ENCODE measurements at regions not wholly inside any gene's neighbourhood (a gene's known extent, or its start where the extent isn't known, plus 50 kb on each side); places are given as distances from the start of the nearest gene placed in this dataset.
A peak's percentile ranks its signal among the peaks of the same experiment; 100 is the strongest.

DNA sequence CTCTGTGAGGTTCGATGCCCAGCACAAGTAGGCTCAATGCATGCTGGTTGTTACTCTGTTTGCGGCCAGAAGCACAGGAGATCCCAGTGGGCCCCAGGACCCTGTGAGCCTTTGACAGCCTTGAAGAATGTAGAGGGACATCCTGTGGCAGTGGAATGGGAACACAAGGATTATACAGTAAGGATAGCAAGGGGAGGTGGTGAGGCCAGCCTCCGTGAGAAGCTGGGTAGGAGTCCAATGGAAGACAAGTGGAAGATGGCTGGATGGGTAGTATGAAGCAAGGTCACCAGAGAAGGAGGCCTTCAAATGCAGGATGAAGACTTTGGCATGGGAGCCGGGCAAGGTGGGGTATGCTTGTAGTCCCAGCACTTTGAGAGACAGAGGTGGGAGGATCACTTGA is 622.9 kb upstream of the CDH4 start:
- H3K9ac ChIP-seq (ENCODE audit: low read length): no peak overlapping the region
- no peak for DNase-seq
- no peaks in the 10 kb centered on the region for H3K4me1 ChIP-seq (ENCODE audit: low read length)
- no peaks in the 10 kb centered on the region for H3F3A ChIP-seq (ENCODE audit: insufficient read depth, low read length)
- no peaks in the 10 kb centered on the region for H3K27me3 ChIP-seq (replicated peaks; ENCODE audit: insufficient read depth, low read length)
- H4K20me1 ChIP-seq (ENCODE audit: insufficient read depth, low read length): no peaks in the 10 kb centered on the region
- H3K9me2 ChIP-seq (replicated peaks; ENCODE audit: insufficient read depth, low read length): no peaks in the 10 kb centered on the region
- no peak overlapping the region for H3K4me3 ChIP-seq (ENCODE audit: low read length)
- no peaks in the 10 kb centered on the region for H3K9me3 ChIP-seq (replicated peaks; ENCODE audit: insufficient read depth, low read length)
- no peak overlapping the region for H2AFZ ChIP-seq (ENCODE audit: low read length)
- H3K27ac ChIP-seq (ENCODE audit: low read length): no peak overlapping the region
- H3K79me2 ChIP-seq (ENCODE audit: low read length): no peaks in the 10 kb centered on the region
- no peak overlapping the region for H3K4me2 ChIP-seq (ENCODE audit: low read depth, low read length)
- TF ChIP-seq, protein P1, sequence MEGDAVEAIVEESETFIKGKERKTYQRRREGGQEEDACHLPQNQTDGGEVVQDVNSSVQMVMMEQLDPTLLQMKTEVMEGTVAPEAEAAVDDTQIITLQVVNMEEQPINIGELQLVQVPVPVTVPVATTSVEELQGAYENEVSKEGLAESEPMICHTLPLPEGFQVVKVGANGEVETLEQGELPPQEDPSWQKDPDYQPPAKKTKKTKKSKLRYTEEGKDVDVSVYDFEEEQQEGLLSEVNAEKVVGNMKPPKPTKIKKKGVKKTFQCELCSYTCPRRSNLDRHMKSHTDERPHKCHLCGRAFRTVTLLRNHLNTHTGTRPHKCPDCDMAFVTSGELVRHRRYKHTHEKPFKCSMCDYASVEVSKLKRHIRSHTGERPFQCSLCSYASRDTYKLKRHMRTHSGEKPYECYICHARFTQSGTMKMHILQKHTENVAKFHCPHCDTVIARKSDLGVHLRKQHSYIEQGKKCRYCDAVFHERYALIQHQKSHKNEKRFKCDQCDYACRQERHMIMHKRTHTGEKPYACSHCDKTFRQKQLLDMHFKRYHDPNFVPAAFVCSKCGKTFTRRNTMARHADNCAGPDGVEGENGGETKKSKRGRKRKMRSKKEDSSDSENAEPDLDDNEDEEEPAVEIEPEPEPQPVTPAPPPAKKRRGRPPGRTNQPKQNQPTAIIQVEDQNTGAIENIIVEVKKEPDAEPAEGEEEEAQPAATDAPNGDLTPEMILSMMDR (IDR thresholded peaks at IDR 0.05; ENCODE audit: low read length): no peak
- TF ChIP-seq EZH2phosphoT487 (IDR thresholded peaks at IDR 0.05; ENCODE audit: low read length): no peak
- no peak for TF ChIP-seq EZH2 (optimal IDR thresholded peaks at IDR 0.05; ENCODE audit: low read depth, low read length)
- H3K36me3 ChIP-seq (replicated peaks; ENCODE audit: insufficient read depth, low read length): no peaks in the 10 kb centered on the region

DNA sequence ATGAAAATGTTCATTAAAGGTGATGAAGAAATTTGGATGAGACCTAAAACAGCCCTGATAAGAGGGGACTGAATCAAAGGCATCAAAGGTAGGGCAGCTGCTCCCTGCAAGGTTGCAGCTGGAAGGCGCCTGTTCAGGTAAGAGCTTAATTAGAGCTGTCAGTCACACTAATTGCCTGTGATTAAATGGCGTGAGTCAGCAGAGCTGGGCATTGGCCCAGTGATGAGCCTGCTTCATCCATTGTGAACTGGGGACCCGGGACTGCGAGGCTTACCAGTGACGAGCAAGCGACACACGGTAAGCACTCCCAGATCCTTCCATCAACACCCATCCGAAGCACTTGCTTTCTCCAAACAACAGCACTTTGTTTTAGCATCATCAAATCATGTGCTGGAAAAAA is 621.5 kb upstream of the CDH4 start:
- no peak for DNase-seq
- Histone ChIP-seq H3K9me2 (replicated peaks; ENCODE audit: insufficient read depth, low read length) (no peaks in the 10 kb centered on the region), H4K20me1 (ENCODE audit: insufficient read depth, low read length) (no peaks in the 10 kb centered on the region), H3K36me3 (replicated peaks; ENCODE audit: insufficient read depth, low read length) (no peaks in the 10 kb centered on the region), H2AFZ (ENCODE audit: low read length) (no peak overlapping the region), H3K27ac (ENCODE audit: low read length) (no peak overlapping the region), H3K4me2 (ENCODE audit: low read depth, low read length) (no peak overlapping the region), H3K9ac (ENCODE audit: low read length) (no peak overlapping the region), H3K4me3 (ENCODE audit: low read length) (no peak overlapping the region), H3K9me3 (replicated peaks; ENCODE audit: insufficient read depth, low read length) (no peaks in the 10 kb centered on the region), H3K27me3 (replicated peaks; ENCODE audit: insufficient read depth, low read length) (no peaks in the 10 kb centered on the region), H3F3A (ENCODE audit: insufficient read depth, low read length) (no peaks in the 10 kb centered on the region), H3K79me2 (ENCODE audit: low read length) (no peaks in the 10 kb centered on the region), H3K4me1 (ENCODE audit: low read length) (no peaks in the 10 kb centered on the region)
- TF ChIP-seq EZH2 (optimal IDR thresholded peaks at IDR 0.05; ENCODE audit: low read depth, low read length) (no peak), EZH2phosphoT487 (IDR thresholded peaks at IDR 0.05; ENCODE audit: low read length) (no peak)
- TF ChIP-seq, protein P1 (IDR thresholded peaks at IDR 0.05; ENCODE audit: low read length): no peak

DNA sequence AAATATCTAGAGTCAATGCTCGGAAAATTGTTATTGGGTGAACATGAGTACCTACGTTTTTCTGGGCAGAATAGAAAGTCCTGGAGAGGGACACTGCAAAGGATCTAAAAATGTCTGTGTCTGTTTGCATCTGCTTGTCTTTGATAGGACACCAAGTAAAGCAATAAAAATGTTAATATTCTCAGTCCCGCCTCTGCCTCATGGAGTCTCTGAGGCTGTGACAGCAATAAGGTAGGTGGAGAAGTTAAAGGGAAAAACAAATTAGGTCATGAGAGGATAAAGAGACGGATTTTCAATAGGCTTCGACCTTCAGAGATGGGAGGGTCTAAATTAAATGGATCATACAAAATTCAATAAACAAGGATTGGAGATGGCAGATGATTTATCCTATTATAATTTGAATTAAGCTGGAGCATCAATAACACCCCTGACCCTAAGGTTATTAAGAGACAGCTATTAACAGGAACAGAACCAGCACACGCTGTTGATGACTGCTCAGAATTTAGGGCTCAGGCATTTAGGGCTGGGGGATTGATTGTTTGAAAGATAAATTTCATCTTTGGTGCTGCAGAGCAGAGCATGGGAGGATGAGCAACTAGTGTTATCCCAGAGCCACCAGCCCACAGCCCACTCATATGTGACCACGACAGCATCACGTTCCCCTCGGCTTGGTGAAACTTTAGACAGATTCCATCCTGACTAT is 620.3 kb upstream of the CDH4 start:
- Histone ChIP-seq H3K4me3 (ENCODE audit: low read length) (no peak overlapping the region), H3K27ac (ENCODE audit: low read length) (no peak overlapping the region), H3K27me3 (replicated peaks; ENCODE audit: insufficient read depth, low read length) (no peaks in the 10 kb centered on the region), H4K20me1 (ENCODE audit: insufficient read depth, low read length) (no peaks in the 10 kb centered on the region), H3K79me2 (ENCODE audit: low read length) (no peaks in the 10 kb centered on the region), H3K9ac (ENCODE audit: low read length) (no peak overlapping the region), H2AFZ (ENCODE audit: low read length) (peak overlapping the region; percentile 43), H3K36me3 (replicated peaks; ENCODE audit: insufficient read depth, low read length) (no peaks in the 10 kb centered on the region), H3K9me2 (replicated peaks; ENCODE audit: insufficient read depth, low read length) (no peaks in the 10 kb centered on the region), H3K9me3 (replicated peaks; ENCODE audit: insufficient read depth, low read length) (no peaks in the 10 kb centered on the region), H3F3A (ENCODE audit: insufficient read depth, low read length) (no peaks in the 10 kb centered on the region), H3K4me1 (ENCODE audit: low read length) (no peaks in the 10 kb centered on the region), H3K4me2 (ENCODE audit: low read depth, low read length) (no peak overlapping the region)
- DNase-seq: no peak
- no peak for TF ChIP-seq EZH2phosphoT487 (IDR thresholded peaks at IDR 0.05; ENCODE audit: low read length)
- TF ChIP-seq EZH2 (optimal IDR thresholded peaks at IDR 0.05; ENCODE audit: low read depth, low read length): no peak
- TF ChIP-seq, protein P1 (IDR thresholded peaks at IDR 0.05; ENCODE audit: low read length): no peak
